B cell (primary cell): ENCODE measurements at regions not wholly inside any gene's neighbourhood (a gene's known extent, or its start where the extent isn't known, plus 50 kb on each side); places are given as distances from the start of the nearest gene placed in this dataset.

Source experiments
- EZH2 ChIP-seq: IDR thresholded peaks from 2 replicates; pipeline ENCODE4 v1.6.1; 2012; ENCODE audit warnings: borderline replicate concordance, low read depth, mild to moderate bottlenecking, moderate library complexity, low read length; ENCODE audit not compliant: insufficient read depth, poor library complexity, severe bottlenecking
- TF ChIP-seq, protein P1 (sequence below): fragments of 200-600 bp; IDR thresholded peaks from one replicate; pipeline ENCODE4 v1.8.0; 2022; ENCODE audit warnings: antibody characterized with exemption, mild to moderate bottlenecking

DNA sequence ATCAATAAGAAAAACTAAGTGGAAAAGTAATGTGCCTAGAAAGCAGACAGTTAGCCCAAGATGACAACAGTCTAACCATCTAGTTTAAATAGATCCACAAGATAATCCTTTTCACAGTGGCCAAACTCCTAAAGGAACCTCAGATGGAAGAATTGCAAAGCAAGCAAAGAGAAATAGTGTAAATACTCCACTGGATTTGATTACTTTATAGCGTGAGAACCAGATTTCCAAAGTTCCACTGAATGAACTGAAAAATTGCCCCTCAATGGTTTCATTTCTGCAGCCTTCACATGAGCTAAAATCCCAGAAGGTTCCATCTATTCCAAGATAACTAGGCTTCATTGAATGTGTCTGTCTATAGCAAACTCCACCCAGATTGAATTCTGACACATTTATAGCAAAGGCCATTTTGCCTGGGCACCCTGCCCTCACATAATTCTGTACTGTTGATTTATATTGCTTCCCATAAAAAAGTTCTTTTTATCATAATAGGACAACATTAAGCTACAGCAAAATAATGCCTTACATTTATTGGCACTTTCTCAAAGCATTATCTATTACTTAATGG, 129.7 kb upstream of the THBS1 start:
- TF ChIP-seq, protein P1, sequence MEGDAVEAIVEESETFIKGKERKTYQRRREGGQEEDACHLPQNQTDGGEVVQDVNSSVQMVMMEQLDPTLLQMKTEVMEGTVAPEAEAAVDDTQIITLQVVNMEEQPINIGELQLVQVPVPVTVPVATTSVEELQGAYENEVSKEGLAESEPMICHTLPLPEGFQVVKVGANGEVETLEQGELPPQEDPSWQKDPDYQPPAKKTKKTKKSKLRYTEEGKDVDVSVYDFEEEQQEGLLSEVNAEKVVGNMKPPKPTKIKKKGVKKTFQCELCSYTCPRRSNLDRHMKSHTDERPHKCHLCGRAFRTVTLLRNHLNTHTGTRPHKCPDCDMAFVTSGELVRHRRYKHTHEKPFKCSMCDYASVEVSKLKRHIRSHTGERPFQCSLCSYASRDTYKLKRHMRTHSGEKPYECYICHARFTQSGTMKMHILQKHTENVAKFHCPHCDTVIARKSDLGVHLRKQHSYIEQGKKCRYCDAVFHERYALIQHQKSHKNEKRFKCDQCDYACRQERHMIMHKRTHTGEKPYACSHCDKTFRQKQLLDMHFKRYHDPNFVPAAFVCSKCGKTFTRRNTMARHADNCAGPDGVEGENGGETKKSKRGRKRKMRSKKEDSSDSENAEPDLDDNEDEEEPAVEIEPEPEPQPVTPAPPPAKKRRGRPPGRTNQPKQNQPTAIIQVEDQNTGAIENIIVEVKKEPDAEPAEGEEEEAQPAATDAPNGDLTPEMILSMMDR, result no peak
- no peak for TF ChIP-seq EZH2
